COLO829 (cell line): ENCODE measurements at regions not wholly inside any gene's neighbourhood (a gene's known extent, or its start where the extent isn't known, plus 50 kb on each side); places are given as distances from the start of the nearest gene placed in this dataset.

Source experiments
- DNase-seq: peaks from one replicate; pipeline ENCODE4 v3.0.0; 2012; ENCODE audit warnings: low spot score

GRCh38 chr5:117893211-117893610 lies 1095.1 kb downstream of the DTWD2 start:
- DNase-seq: no peak

GRCh38 chr5:117892360-117892759 lies 1096.0 kb downstream of the DTWD2 start:
- no peak for DNase-seq

- DNase-seq: no peak
These were observed 1098.8 kb downstream of the DTWD2 start for GRCh38 chr5:117889596-117889995.

GRCh38 chr5:117888688-117889087 lies 1099.7 kb downstream of the DTWD2 start:
- DNase-seq: no peak

GRCh38 chr5:117881426-117882230 lies 1106.7 kb downstream of the DTWD2 start:
- DNase-seq: peak; percentile 28

- DNase-seq: no peak
These were observed 1107.4 kb downstream of the DTWD2 start for GRCh38 chr5:117880932-117881331.

GRCh38 chr5:117877731-117878130 lies 1110.6 kb downstream of the DTWD2 start:
- no peak for DNase-seq

- no peak for DNase-seq
These were observed 1115.5 kb downstream of the DTWD2 start for GRCh38 chr5:117872798-117873368.

- no peak for DNase-seq
These were observed 1118.8 kb downstream of the DTWD2 start for GRCh38 chr5:117869596-117869995.

GRCh38 chr5:117863586-117864296 lies 1124.6 kb downstream of the DTWD2 start:
- DNase-seq: no peak

GRCh38 chr5:117860550-117860949 lies 1127.8 kb downstream of the DTWD2 start:
- no peak for DNase-seq

- DNase-seq: no peak
These were observed 1129.2 kb downstream of the DTWD2 start for GRCh38 chr5:117859176-117859575.

GRCh38 chr5:117856713-117857112 lies 1131.6 kb downstream of the DTWD2 start:
- DNase-seq: no peak

GRCh38 chr5:117837786-117838185 lies 1150.6 kb downstream of the DTWD2 start:
- no peak for DNase-seq

GRCh38 chr5:117833691-117834090 lies 1154.7 kb downstream of the DTWD2 start:
- no peak for DNase-seq

GRCh38 chr5:117829646-117830045 lies 1158.7 kb downstream of the DTWD2 start:
- no peak for DNase-seq

GRCh38 chr5:117813850-117814249 lies 1174.5 kb downstream of the DTWD2 start:
- DNase-seq: no peak

GRCh38 chr5:117812861-117813260 lies 1175.5 kb downstream of the DTWD2 start:
- no peak for DNase-seq

- no peak for DNase-seq
These were observed 1179.1 kb downstream of the DTWD2 start for GRCh38 chr5:117809251-117809650.

GRCh38 chr5:117805058-117805457 lies 1183.3 kb downstream of the DTWD2 start:
- no peak for DNase-seq

GRCh38 chr5:117803533-117803932 lies 1184.8 kb downstream of the DTWD2 start:
- no peak for DNase-seq

GRCh38 chr5:117801583-117801982 lies 1186.8 kb downstream of the DTWD2 start:
- DNase-seq: no peak

GRCh38 chr5:117800261-117800660 lies 1188.1 kb downstream of the DTWD2 start:
- DNase-seq: no peak
